Endothelial cell of umbilical vein (primary cell): ENCODE measurements at regions not wholly inside any gene's neighbourhood (a gene's known extent, or its start where the extent isn't known, plus 50 kb on each side); places are given as distances from the start of the nearest gene placed in this dataset.

Experiments used
- BruUV-seq: library from RNA; stranded (reverse); fragments of 400-500 nt; replicated peaks from 2 replicates; lab custom pipeline; 2021; lab: Mats Ljungman, UMichigan
- CTCF ChIA-PET: fragments of 300-600, 350-600 bp; sonication (Branson Sonifier 250); formaldehyde crosslinking; loops from one replicate; lab custom pipeline; 2021; ENCODE audit warnings: antibody characterized with exemption, inconsistent platforms; lab: Charles Lee
- POLR2A ChIA-PET: fragments of 300-600, 350-600 bp; sonication (Branson Sonifier 250); formaldehyde crosslinking; loops from one replicate; lab custom pipeline; 2021; ENCODE audit warnings: antibody characterized with exemption, inconsistent platforms; lab: Charles Lee
- DNase-seq: peaks from one replicate; pipeline ENCODE4 v3.0.0-alpha.2; 2011; ENCODE audit warnings: low read depth, low spot score
- FAIRE-seq: peaks from 2 replicates; lab custom pipeline; 2011; peaks lifted over from hg19 to GRCh38; lab: Jason Lieb, UNC
- H2AFZ ChIP-seq: 2 replicates; pipeline ENCODE4 v1.6.0; 2012; ENCODE audit warnings: low read depth, low read length, control low read depth, inconsistent platforms
- H3K27ac ChIP-seq: 2 replicates; pipeline ENCODE4 v1.5.1; 2011; ENCODE audit warnings: low read depth, mild to moderate bottlenecking, control low read depth, low read length, moderate library complexity; ENCODE audit not compliant: insufficient read depth
- H3K27me3 ChIP-seq, 2 experiments: 2 replicates each; pipeline versions ENCODE4 v1.6.0 to v1.6.1; 2011; ENCODE audit warnings: low read length in 2 of 2, mixed read lengths in 1 of 2; ENCODE audit not compliant: control insufficient read depth in 2 of 2, insufficient read depth in 2 of 2
- H3K36me3 ChIP-seq, 2 experiments: 2 replicates in 1 of 2; 3 replicates in 1 of 2; pipeline ENCODE4 v1.5.1; 2011; ENCODE audit warnings: low read length in 2 of 2, mild to moderate bottlenecking in 1 of 2, moderate library complexity in 1 of 2; ENCODE audit not compliant: control insufficient read depth in 2 of 2, insufficient read depth in 2 of 2; ENCODE audit errors: extremely low read depth in 1 of 2
- H3K4me1 ChIP-seq: 3 replicates; pipeline ENCODE4 v1.5.1; 2011; ENCODE audit warnings: mild to moderate bottlenecking, low read length; ENCODE audit not compliant: control insufficient read depth, insufficient read depth; ENCODE audit errors: extremely low read depth
- H3K4me2 ChIP-seq: 2 replicates; pipeline ENCODE4 v1.6.1; 2011; ENCODE audit warnings: low read length, control low read depth, mixed read lengths; ENCODE audit not compliant: insufficient read depth
- H3K4me3 ChIP-seq, 3 experiments: fragments of 200-600 bp in 1 of 3; sonication (generic), shearing (Covaris generic) in 1 of 3; replicated peaks in 1 of 3; 2 replicates each; pipeline ENCODE4 v1.5.1; 2011 to 2016; ENCODE audit warnings: control low read depth in 3 of 3, low read length in 3 of 3, mild to moderate bottlenecking in 2 of 3, inconsistent platforms in 1 of 3, low read depth in 1 of 3, moderate library complexity in 1 of 3; ENCODE audit not compliant: insufficient read depth in 1 of 3
- H3K79me2 ChIP-seq: 2 replicates; pipeline ENCODE4 v1.6.0; 2012; ENCODE audit warnings: low read length, inconsistent platforms; ENCODE audit not compliant: control insufficient read depth, insufficient read depth
- H3K9ac ChIP-seq: replicated peaks from 2 replicates; pipeline ENCODE3; 2011; ENCODE audit warnings: low read length, control low read depth; ENCODE audit not compliant: insufficient read depth; ENCODE audit errors: extremely low read depth
- H3K9me1 ChIP-seq: replicated peaks from 3 replicates; pipeline ENCODE4 v1.6.0; 2011; ENCODE audit warnings: mild to moderate bottlenecking, low read length; ENCODE audit not compliant: control insufficient read depth, insufficient read depth; ENCODE audit errors: extremely low read depth
- H3K9me3 ChIP-seq: replicated peaks from 2 replicates; pipeline ENCODE4 v1.5.1; 2012; ENCODE audit warnings: low read length, inconsistent platforms; ENCODE audit not compliant: control insufficient read depth, insufficient read depth
- H4K20me1 ChIP-seq: replicated peaks from 2 replicates; pipeline ENCODE3; 2011; ENCODE audit warnings: mild to moderate bottlenecking, low read length; ENCODE audit not compliant: control insufficient read depth, insufficient read depth; ENCODE audit errors: extremely low read depth
- EZH2 ChIP-seq: IDR thresholded peaks from 2 replicates; pipeline ENCODE4 v1.6.1; 2012; ENCODE audit warnings: borderline replicate concordance, low read depth, mild to moderate bottlenecking, moderate library complexity, low read length, inconsistent platforms; ENCODE audit not compliant: severe bottlenecking
- FOS ChIP-seq: IDR thresholded peaks from 2 replicates; pipeline ENCODE4 v1.6.1; 2011; ENCODE audit warnings: mild to moderate bottlenecking, low read length, moderate library complexity, borderline replicate concordance; ENCODE audit not compliant: insufficient read depth
- JUN ChIP-seq: IDR thresholded peaks from 2 replicates; pipeline ENCODE4 v1.6.1; 2011; ENCODE audit warnings: borderline replicate concordance, low read depth; ENCODE audit not compliant: insufficient read length, insufficient read depth
- MAX ChIP-seq: IDR thresholded peaks from 2 replicates; pipeline ENCODE4 v1.6.1; 2011; ENCODE audit not compliant: insufficient read depth, insufficient read length
- MYC ChIP-seq: IDR thresholded peaks from one replicate; pipeline ENCODE4 v1.6.1; 2011; ENCODE audit warnings: mild to moderate bottlenecking, low read depth, low read length
- POLR2A ChIP-seq: IDR thresholded peaks from 2 replicates; pipeline ENCODE4 v1.6.1; 2012; ENCODE audit warnings: low read depth, mild to moderate bottlenecking, control low read depth, low read length
- POLR2AphosphoS5 ChIP-seq: IDR thresholded peaks from 2 replicates; pipeline ENCODE4 v1.6.1; 2012; ENCODE audit warnings: low read depth, mild to moderate bottlenecking, control low read depth, low read length, moderate library complexity; ENCODE audit not compliant: insufficient read depth
- dilution Hi-C: fragments of 300-500 bp; cut with MboI; formaldehyde crosslinking; loops from one replicate; pipeline ENCODE4 v1.15.0; 2019; ENCODE audit warnings: low sequenced_read_pairs; ENCODE audit not compliant: extremely low pct_ligation_motif_present
- intact Hi-C: fragments of 100-400 bp; cut with micrococcal nuclease; formaldehyde crosslinking; loops from one replicate; pipeline ENCODE4 v1.10.0; 2022
- TF ChIP-seq, protein P1 (sequence below), 2 donors: IDR thresholded peaks; 1 replicate in 1 of 2; 2 replicates in 1 of 2; pipeline ENCODE4 v1.5.1; 2011; ENCODE audit warnings: low read length in 2 of 2, mild to moderate bottlenecking in 2 of 2, moderate library complexity in 2 of 2, control low read depth in 1 of 2, inconsistent platforms in 1 of 2, low read depth in 1 of 2; ENCODE audit not compliant: insufficient read depth in 1 of 2; ENCODE audit errors: extremely low read depth in 1 of 2

- TF ChIP-seq MYC (no peak), JUN (no peak), FOS (no peak), MAX (no peak), EZH2 (no peak), POLR2AphosphoS5 (no peak), POLR2A (no peak)
- TF ChIP-seq, protein P1, sequence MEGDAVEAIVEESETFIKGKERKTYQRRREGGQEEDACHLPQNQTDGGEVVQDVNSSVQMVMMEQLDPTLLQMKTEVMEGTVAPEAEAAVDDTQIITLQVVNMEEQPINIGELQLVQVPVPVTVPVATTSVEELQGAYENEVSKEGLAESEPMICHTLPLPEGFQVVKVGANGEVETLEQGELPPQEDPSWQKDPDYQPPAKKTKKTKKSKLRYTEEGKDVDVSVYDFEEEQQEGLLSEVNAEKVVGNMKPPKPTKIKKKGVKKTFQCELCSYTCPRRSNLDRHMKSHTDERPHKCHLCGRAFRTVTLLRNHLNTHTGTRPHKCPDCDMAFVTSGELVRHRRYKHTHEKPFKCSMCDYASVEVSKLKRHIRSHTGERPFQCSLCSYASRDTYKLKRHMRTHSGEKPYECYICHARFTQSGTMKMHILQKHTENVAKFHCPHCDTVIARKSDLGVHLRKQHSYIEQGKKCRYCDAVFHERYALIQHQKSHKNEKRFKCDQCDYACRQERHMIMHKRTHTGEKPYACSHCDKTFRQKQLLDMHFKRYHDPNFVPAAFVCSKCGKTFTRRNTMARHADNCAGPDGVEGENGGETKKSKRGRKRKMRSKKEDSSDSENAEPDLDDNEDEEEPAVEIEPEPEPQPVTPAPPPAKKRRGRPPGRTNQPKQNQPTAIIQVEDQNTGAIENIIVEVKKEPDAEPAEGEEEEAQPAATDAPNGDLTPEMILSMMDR (IDR thresholded peaks at IDR 0.05; ENCODE audit: extremely low read depth in 1 of 2, insufficient read depth in 1 of 2, low read depth in 1 of 2, low read length in 2 of 2): no peak
- H3K27me3 ChIP-seq: no peaks in the 10 kb centered on the region
- H3K79me2 ChIP-seq: no peaks in the 10 kb centered on the region
- H3K9me3 ChIP-seq: no peaks in the 10 kb centered on the region
- no peaks in the 10 kb centered on the region for H3K36me3 ChIP-seq
- BruUV-seq: no TSS peak
- intact Hi-C loops (no loop called here), dilution Hi-C loops (no loop called here)
- DNase-seq (no peak), FAIRE-seq (no peak)
- H3K4me2 ChIP-seq: no peak overlapping the region
- H4K20me1 ChIP-seq: no peaks in the 10 kb centered on the region
- no peak overlapping the region for H3K27ac ChIP-seq
- no peak overlapping the region for H3K9ac ChIP-seq
- H3K4me1 ChIP-seq: no peaks in the 10 kb centered on the region
- ChIA-PET CTCF (interaction anchor here (1.7 kb wide), 1 partner anchor 10 kb away, joined by 5 read pairs; no protein-coding TSS in a partner anchor), POLR2A (no interaction called here)
- H2AFZ ChIP-seq: no peak overlapping the region
- no peak overlapping the region for H3K4me3 ChIP-seq
- H3K9me1 ChIP-seq: no peaks in the 10 kb centered on the region
These were observed 761.4 kb downstream of the DCDC2C start for GRCh38 chr2:4464634-4465266.
